Esophagus muscularis mucosa (tissue), 3 donors: ENCODE measurements at regions not wholly inside any gene's neighbourhood (a gene's known extent, or its start where the extent isn't known, plus 50 kb on each side); places are given as distances from the start of the nearest gene placed in this dataset.

ENCODE experiments used
- CTCF ChIP-seq, 3 experiments: fragments of 200-600 bp in 2 of 3; fragments of 450-650 bp in 1 of 3; sonication (generic) in 2 of 3; IDR thresholded peaks; one replicate each; pipeline ENCODE4 v1.5.1; 2017 to 2019; ENCODE audit warnings: antibody characterized with exemption in 3 of 3, mild to moderate bottlenecking in 2 of 3, moderate library complexity in 1 of 3
- POLR2AphosphoS5 ChIP-seq, 2 donors: sonication (generic); formaldehyde crosslinking; IDR thresholded peaks; one replicate each; pipeline ENCODE4 v1.6.1; 2017; ENCODE audit warnings: antibody characterized with exemption in 2 of 2

- TF ChIP-seq CTCF (IDR thresholded peaks at IDR 0.05) (no peak), POLR2AphosphoS5 (IDR thresholded peaks at IDR 0.05) (no peak)
These were observed 98.3 kb downstream of the EDN3 start for GRCh38 chr20:59398537-59399205.
